Fibroblast of skin of abdomen (primary cell): ENCODE measurements at regions not wholly inside any gene's neighbourhood (a gene's known extent, or its start where the extent isn't known, plus 50 kb on each side); places are given as distances from the start of the nearest gene placed in this dataset.

Experiments
- DNase-seq: peaks from one replicate; pipeline ENCODE4 v3.0.0-alpha.2; 2013

- DNase-seq, result no peak
These were observed 205.0 kb upstream of the LRFN2 start for GRCh38 chr6:40792183-40792582.

GRCh38 chr6:40791004-40791403 lies 203.8 kb upstream of the LRFN2 start:
- DNase-seq, result peak; percentile 9

- peak; percentile 29 for DNase-seq
These were observed 201.8 kb upstream of the LRFN2 start for GRCh38 chr6:40788661-40789655.

- no peak for DNase-seq
These were observed 195.2 kb upstream of the LRFN2 start for GRCh38 chr6:40782355-40782754.

GRCh38 chr6:40780637-40781036 lies 193.5 kb upstream of the LRFN2 start:
- no peak for DNase-seq

GRCh38 chr6:40779409-40779808 lies 192.2 kb upstream of the LRFN2 start:
- DNase-seq, result peak; percentile 77

- no peak for DNase-seq
These were observed 191.8 kb upstream of the LRFN2 start for GRCh38 chr6:40778918-40779317.

GRCh38 chr6:40778196-40778595 lies 191.0 kb upstream of the LRFN2 start:
- DNase-seq, result peak; percentile 17

- DNase-seq, result no peak
These were observed 187.8 kb upstream of the LRFN2 start for GRCh38 chr6:40774932-40775331.

GRCh38 chr6:40770794-40771193 lies 183.6 kb upstream of the LRFN2 start:
- DNase-seq, result no peak

GRCh38 chr6:40764726-40765125 lies 177.6 kb upstream of the LRFN2 start:
- DNase-seq, result no peak

GRCh38 chr6:40762981-40763380 lies 175.8 kb upstream of the LRFN2 start:
- DNase-seq, result no peak

GRCh38 chr6:40760887-40761286 lies 173.7 kb upstream of the LRFN2 start:
- no peak for DNase-seq

GRCh38 chr6:40759838-40760237 lies 172.7 kb upstream of the LRFN2 start:
- DNase-seq, result no peak

GRCh38 chr6:40759264-40759663 lies 172.1 kb upstream of the LRFN2 start:
- peak; percentile 10 for DNase-seq

- peak; percentile 90 for DNase-seq
These were observed 168.7 kb upstream of the LRFN2 start for GRCh38 chr6:40755749-40756452.

GRCh38 chr6:40755046-40755681 lies 168.0 kb upstream of the LRFN2 start:
- DNase-seq, result peak; percentile 84

GRCh38 chr6:40754461-40755045 lies 167.4 kb upstream of the LRFN2 start:
- no peak for DNase-seq

- DNase-seq, result no peak
These were observed 166.7 kb upstream of the LRFN2 start for GRCh38 chr6:40753675-40754448.

GRCh38 chr6:40753048-40753447 lies 165.9 kb upstream of the LRFN2 start:
- DNase-seq, result no peak

- no peak for DNase-seq
These were observed 157.7 kb upstream of the LRFN2 start for GRCh38 chr6:40744835-40745234.
